Endothelial cell of umbilical vein (primary cell): ENCODE measurements at regions not wholly inside any gene's neighbourhood (a gene's known extent, or its start where the extent isn't known, plus 50 kb on each side); places are given as distances from the start of the nearest gene placed in this dataset.

Source experiments
- BruUV-seq: library from RNA; stranded (reverse); fragments of 400-500 nt; replicated peaks from 2 replicates; lab custom pipeline; 2021; lab: Mats Ljungman, UMichigan
- CTCF ChIA-PET: fragments of 300-600, 350-600 bp; sonication (Branson Sonifier 250); formaldehyde crosslinking; loops from one replicate; lab custom pipeline; 2021; ENCODE audit warnings: antibody characterized with exemption, inconsistent platforms; lab: Charles Lee
- POLR2A ChIA-PET: fragments of 300-600, 350-600 bp; sonication (Branson Sonifier 250); formaldehyde crosslinking; loops from one replicate; lab custom pipeline; 2021; ENCODE audit warnings: antibody characterized with exemption, inconsistent platforms; lab: Charles Lee
- DNase-seq: peaks from one replicate; pipeline ENCODE4 v3.0.0-alpha.2; 2011; ENCODE audit warnings: low read depth, low spot score
- FAIRE-seq: peaks from 2 replicates; lab custom pipeline; 2011; peaks lifted over from hg19 to GRCh38; lab: Jason Lieb, UNC
- H2AFZ ChIP-seq: 2 replicates; pipeline ENCODE4 v1.6.0; 2012; ENCODE audit warnings: low read depth, low read length, control low read depth, inconsistent platforms
- H3K27ac ChIP-seq: 2 replicates; pipeline ENCODE4 v1.5.1; 2011; ENCODE audit warnings: low read depth, mild to moderate bottlenecking, control low read depth, low read length, moderate library complexity; ENCODE audit not compliant: insufficient read depth
- H3K27me3 ChIP-seq, 2 experiments: 2 replicates each; pipeline versions ENCODE4 v1.6.0 to v1.6.1; 2011; ENCODE audit warnings: low read length in 2 of 2, mixed read lengths in 1 of 2; ENCODE audit not compliant: control insufficient read depth in 2 of 2, insufficient read depth in 2 of 2
- H3K36me3 ChIP-seq, 2 experiments: 2 replicates in 1 of 2; 3 replicates in 1 of 2; pipeline ENCODE4 v1.5.1; 2011; ENCODE audit warnings: low read length in 2 of 2, mild to moderate bottlenecking in 1 of 2, moderate library complexity in 1 of 2; ENCODE audit not compliant: control insufficient read depth in 2 of 2, insufficient read depth in 2 of 2; ENCODE audit errors: extremely low read depth in 1 of 2
- H3K4me1 ChIP-seq: 3 replicates; pipeline ENCODE4 v1.5.1; 2011; ENCODE audit warnings: mild to moderate bottlenecking, low read length; ENCODE audit not compliant: control insufficient read depth, insufficient read depth; ENCODE audit errors: extremely low read depth
- H3K4me2 ChIP-seq: 2 replicates; pipeline ENCODE4 v1.6.1; 2011; ENCODE audit warnings: low read length, control low read depth, mixed read lengths; ENCODE audit not compliant: insufficient read depth
- H3K4me3 ChIP-seq, 3 experiments: fragments of 200-600 bp in 1 of 3; sonication (generic), shearing (Covaris generic) in 1 of 3; replicated peaks in 1 of 3; 2 replicates each; pipeline ENCODE4 v1.5.1; 2011 to 2016; ENCODE audit warnings: control low read depth in 3 of 3, low read length in 3 of 3, mild to moderate bottlenecking in 2 of 3, inconsistent platforms in 1 of 3, low read depth in 1 of 3, moderate library complexity in 1 of 3; ENCODE audit not compliant: insufficient read depth in 1 of 3
- H3K79me2 ChIP-seq: 2 replicates; pipeline ENCODE4 v1.6.0; 2012; ENCODE audit warnings: low read length, inconsistent platforms; ENCODE audit not compliant: control insufficient read depth, insufficient read depth
- H3K9ac ChIP-seq: replicated peaks from 2 replicates; pipeline ENCODE3; 2011; ENCODE audit warnings: low read length, control low read depth; ENCODE audit not compliant: insufficient read depth; ENCODE audit errors: extremely low read depth
- H3K9me1 ChIP-seq: replicated peaks from 3 replicates; pipeline ENCODE4 v1.6.0; 2011; ENCODE audit warnings: mild to moderate bottlenecking, low read length; ENCODE audit not compliant: control insufficient read depth, insufficient read depth; ENCODE audit errors: extremely low read depth
- H3K9me3 ChIP-seq: replicated peaks from 2 replicates; pipeline ENCODE4 v1.5.1; 2012; ENCODE audit warnings: low read length, inconsistent platforms; ENCODE audit not compliant: control insufficient read depth, insufficient read depth
- H4K20me1 ChIP-seq: replicated peaks from 2 replicates; pipeline ENCODE3; 2011; ENCODE audit warnings: mild to moderate bottlenecking, low read length; ENCODE audit not compliant: control insufficient read depth, insufficient read depth; ENCODE audit errors: extremely low read depth
- EZH2 ChIP-seq: IDR thresholded peaks from 2 replicates; pipeline ENCODE4 v1.6.1; 2012; ENCODE audit warnings: borderline replicate concordance, low read depth, mild to moderate bottlenecking, moderate library complexity, low read length, inconsistent platforms; ENCODE audit not compliant: severe bottlenecking
- FOS ChIP-seq: IDR thresholded peaks from 2 replicates; pipeline ENCODE4 v1.6.1; 2011; ENCODE audit warnings: mild to moderate bottlenecking, low read length, moderate library complexity, borderline replicate concordance; ENCODE audit not compliant: insufficient read depth
- GATA2 ChIP-seq: IDR thresholded peaks from 2 replicates; pipeline ENCODE4 v1.7.0; 2011; ENCODE audit warnings: low read depth, mild to moderate bottlenecking, moderate library complexity, mixed read lengths, low read length; ENCODE audit not compliant: insufficient read length, insufficient read depth
- JUN ChIP-seq: IDR thresholded peaks from 2 replicates; pipeline ENCODE4 v1.6.1; 2011; ENCODE audit warnings: borderline replicate concordance, low read depth; ENCODE audit not compliant: insufficient read length, insufficient read depth
- MYC ChIP-seq: IDR thresholded peaks from one replicate; pipeline ENCODE4 v1.6.1; 2011; ENCODE audit warnings: mild to moderate bottlenecking, low read depth, low read length
- POLR2A ChIP-seq: IDR thresholded peaks from 2 replicates; pipeline ENCODE4 v1.6.1; 2012; ENCODE audit warnings: low read depth, mild to moderate bottlenecking, control low read depth, low read length
- POLR2AphosphoS5 ChIP-seq: IDR thresholded peaks from 2 replicates; pipeline ENCODE4 v1.6.1; 2012; ENCODE audit warnings: low read depth, mild to moderate bottlenecking, control low read depth, low read length, moderate library complexity; ENCODE audit not compliant: insufficient read depth
- dilution Hi-C: fragments of 300-500 bp; cut with MboI; formaldehyde crosslinking; loops from one replicate; pipeline ENCODE4 v1.15.0; 2019; ENCODE audit warnings: low sequenced_read_pairs; ENCODE audit not compliant: extremely low pct_ligation_motif_present
- intact Hi-C: fragments of 100-400 bp; cut with micrococcal nuclease; formaldehyde crosslinking; loops from one replicate; pipeline ENCODE4 v1.10.0; 2022
- TF ChIP-seq, protein P1 (sequence below): IDR thresholded peaks from 2 replicates; pipeline ENCODE4 v1.6.1; 2011; ENCODE audit not compliant: insufficient read depth, insufficient read length
- TF ChIP-seq, protein P2 (sequence below), 2 donors: IDR thresholded peaks; 1 replicate in 1 of 2; 2 replicates in 1 of 2; pipeline ENCODE4 v1.5.1; 2011; ENCODE audit warnings: low read length in 2 of 2, mild to moderate bottlenecking in 2 of 2, moderate library complexity in 2 of 2, control low read depth in 1 of 2, inconsistent platforms in 1 of 2, low read depth in 1 of 2; ENCODE audit not compliant: insufficient read depth in 1 of 2; ENCODE audit errors: extremely low read depth in 1 of 2

DNA sequence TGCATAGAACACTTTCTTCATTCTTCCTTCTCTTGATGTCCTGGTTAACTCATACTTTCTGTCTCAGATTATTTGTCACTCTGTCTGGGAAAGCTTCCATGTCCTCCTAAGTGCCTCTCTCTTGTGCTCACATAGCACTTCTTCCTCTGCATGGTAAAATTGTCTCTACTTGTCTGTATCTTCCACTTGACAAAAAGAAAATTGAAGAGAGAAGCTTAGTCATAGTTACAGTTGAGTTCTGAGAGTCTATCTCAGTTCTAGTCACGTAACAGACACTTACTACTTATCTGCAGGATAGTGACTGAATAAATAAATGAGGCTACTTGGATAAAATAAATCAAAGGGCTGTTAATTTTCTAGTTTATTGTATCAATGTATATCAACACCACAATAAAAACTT lies 458.1 kb downstream of the HTR7 start:
- no peaks in the 10 kb centered on the region for H3K27me3 ChIP-seq
- CTCF ChIA-PET, result interaction anchor here (1.3 kb wide), 1 partner anchor 11 kb away, joined by 4 read pairs; no protein-coding TSS in a partner anchor
- no peaks in the 10 kb centered on the region for H3K9me1 ChIP-seq
- intact Hi-C loops, result no loop called here
- TF ChIP-seq FOS (no peak), MYC (no peak), EZH2 (no peak), GATA2 (no peak), POLR2A (no peak), JUN (no peak), POLR2AphosphoS5 (no peak)
- TF ChIP-seq, protein P1, sequence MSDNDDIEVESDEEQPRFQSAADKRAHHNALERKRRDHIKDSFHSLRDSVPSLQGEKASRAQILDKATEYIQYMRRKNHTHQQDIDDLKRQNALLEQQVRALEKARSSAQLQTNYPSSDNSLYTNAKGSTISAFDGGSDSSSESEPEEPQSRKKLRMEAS, result no peak
- TF ChIP-seq, protein P2, sequence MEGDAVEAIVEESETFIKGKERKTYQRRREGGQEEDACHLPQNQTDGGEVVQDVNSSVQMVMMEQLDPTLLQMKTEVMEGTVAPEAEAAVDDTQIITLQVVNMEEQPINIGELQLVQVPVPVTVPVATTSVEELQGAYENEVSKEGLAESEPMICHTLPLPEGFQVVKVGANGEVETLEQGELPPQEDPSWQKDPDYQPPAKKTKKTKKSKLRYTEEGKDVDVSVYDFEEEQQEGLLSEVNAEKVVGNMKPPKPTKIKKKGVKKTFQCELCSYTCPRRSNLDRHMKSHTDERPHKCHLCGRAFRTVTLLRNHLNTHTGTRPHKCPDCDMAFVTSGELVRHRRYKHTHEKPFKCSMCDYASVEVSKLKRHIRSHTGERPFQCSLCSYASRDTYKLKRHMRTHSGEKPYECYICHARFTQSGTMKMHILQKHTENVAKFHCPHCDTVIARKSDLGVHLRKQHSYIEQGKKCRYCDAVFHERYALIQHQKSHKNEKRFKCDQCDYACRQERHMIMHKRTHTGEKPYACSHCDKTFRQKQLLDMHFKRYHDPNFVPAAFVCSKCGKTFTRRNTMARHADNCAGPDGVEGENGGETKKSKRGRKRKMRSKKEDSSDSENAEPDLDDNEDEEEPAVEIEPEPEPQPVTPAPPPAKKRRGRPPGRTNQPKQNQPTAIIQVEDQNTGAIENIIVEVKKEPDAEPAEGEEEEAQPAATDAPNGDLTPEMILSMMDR (IDR thresholded peaks at IDR 0.05; ENCODE audit: extremely low read depth in 1 of 2, insufficient read depth in 1 of 2, low read depth in 1 of 2, low read length in 2 of 2), result no peak
- H3K27ac ChIP-seq, result no peak overlapping the region
- peaks cover 2% of the 10 kb centered on the region for H3K4me1 ChIP-seq
- no peak overlapping the region for H3K9ac ChIP-seq
- no TSS peak for BruUV-seq
- POLR2A ChIA-PET, result no interaction called here
- H2AFZ ChIP-seq, result no peak overlapping the region
- no peak overlapping the region for H3K4me2 ChIP-seq
- no peaks in the 10 kb centered on the region for H3K36me3 ChIP-seq
- no peaks in the 10 kb centered on the region for H3K79me2 ChIP-seq
- dilution Hi-C loops, result no loop called here
- no peak for DNase-seq
- no peak overlapping the region for H3K4me3 ChIP-seq
- no peak for FAIRE-seq
- H3K9me3 ChIP-seq, result no peaks in the 10 kb centered on the region
- no peaks in the 10 kb centered on the region for H4K20me1 ChIP-seq
